IMR-90 (cell line): ENCODE measurements at regions not wholly inside any gene's neighbourhood (a gene's known extent, or its start where the extent isn't known, plus 50 kb on each side); places are given as distances from the start of the nearest gene placed in this dataset.

Experiments
- ATAC-seq: fragments of 200-7000 bp; cut with Tn5 transposase; 2 replicates; pipeline ENCODE4 v1.9.1; 2020; ENCODE audit warnings: low read depth, mild to moderate bottlenecking, moderate library complexity
- BruUV-seq: library from RNA; stranded (reverse); fragments of 400-500 nt; replicated peaks from 2 replicates; lab custom pipeline; 2021; lab: Mats Ljungman, UMichigan
- CTCF ChIA-PET: fragments of 300-600 bp; formaldehyde crosslinking; extraction: SDS; loops from one replicate; lab custom pipeline; 2021; ENCODE audit warnings: antibody characterized with exemption; lab: Yijun Ruan, JAX
- POLR2A ChIA-PET: fragments of 300-600 bp; sonication (Branson Sonifier 250); formaldehyde crosslinking; loops from one replicate; lab custom pipeline; 2022; ENCODE audit warnings: antibody characterized with exemption; ENCODE audit not compliant: unreplicated experiment; lab: Charles Lee
- DNase-seq: peaks from one replicate; pipeline ENCODE4 v3.0.0; 2013
- H2AFZ ChIP-seq: replicated peaks from 2 replicates; pipeline ENCODE3; 2013; ENCODE audit warnings: low read length, mild to moderate bottlenecking; ENCODE audit not compliant: poor library complexity
- H2AK5ac ChIP-seq: 2 replicates; pipeline ENCODE4 v1.6.1; 2013; ENCODE audit warnings: low read depth, low read length, inconsistent platforms
- H2AK9ac ChIP-seq: replicated peaks from 2 replicates; pipeline ENCODE3; 2013; ENCODE audit warnings: mild to moderate bottlenecking, low read depth, low read length, moderate library complexity; ENCODE audit not compliant: poor library complexity
- H2BK120ac ChIP-seq: 2 replicates; pipeline ENCODE4 v1.6.1; 2013; ENCODE audit warnings: low read depth, low read length, inconsistent platforms
- H2BK15ac ChIP-seq: 3 replicates; pipeline ENCODE4 v1.6.1; 2013; ENCODE audit warnings: low read depth, low read length, inconsistent platforms
- H2BK20ac ChIP-seq: 2 replicates; pipeline ENCODE4 v1.6.1; 2013; ENCODE audit warnings: low read depth, mild to moderate bottlenecking, inconsistent platforms, low read length, moderate library complexity
- H2BK5ac ChIP-seq: 2 replicates; pipeline ENCODE4 v1.6.1; 2013; ENCODE audit warnings: mild to moderate bottlenecking, low read depth, low read length, inconsistent platforms; ENCODE audit not compliant: poor library complexity, severe bottlenecking
- H3K14ac ChIP-seq: replicated peaks from 2 replicates; pipeline ENCODE4 v1.6.1; 2013; ENCODE audit warnings: low read depth, low read length, inconsistent platforms
- H3K18ac ChIP-seq: 2 replicates; pipeline ENCODE4 v1.6.1; 2013; ENCODE audit warnings: low read depth, low read length, control low read depth
- H3K23ac ChIP-seq: 2 replicates; pipeline ENCODE4 v1.6.1; 2013; ENCODE audit warnings: low read depth, low read length, inconsistent platforms
- H3K27ac ChIP-seq: 2 replicates; pipeline ENCODE4 v1.5.1; 2013; ENCODE audit warnings: mild to moderate bottlenecking, control low read depth, low read length; ENCODE audit not compliant: insufficient read depth
- H3K27me3 ChIP-seq: 2 replicates; pipeline ENCODE4 v1.6.1; 2013; ENCODE audit warnings: low read length; ENCODE audit not compliant: control insufficient read depth, insufficient read depth
- H3K36me3 ChIP-seq: 2 replicates; pipeline ENCODE4 v1.6.1; 2013; ENCODE audit warnings: low read length, mixed read lengths; ENCODE audit not compliant: control insufficient read depth, insufficient read depth
- H3K4ac ChIP-seq: 2 replicates; pipeline ENCODE4 v1.6.1; 2013; ENCODE audit warnings: low read depth, low read length, inconsistent platforms
- H3K4me1 ChIP-seq: 2 replicates; pipeline ENCODE4 v1.6.1; 2013; ENCODE audit warnings: low read length, mixed read lengths; ENCODE audit not compliant: control insufficient read depth, insufficient read depth
- H3K4me2 ChIP-seq: 2 replicates; pipeline ENCODE4 v1.6.1; 2013; ENCODE audit warnings: low read depth, mild to moderate bottlenecking, control low read depth, low read length, moderate library complexity
- H3K4me3 ChIP-seq: 2 replicates; pipeline ENCODE4 v1.5.1; 2013; ENCODE audit warnings: low read depth, mild to moderate bottlenecking, control low read depth, low read length, moderate library complexity; ENCODE audit not compliant: insufficient read depth
- H3K56ac ChIP-seq: 2 replicates; pipeline ENCODE4 v1.6.1; 2013; ENCODE audit warnings: low read length, inconsistent platforms; ENCODE audit not compliant: insufficient read depth; ENCODE audit errors: extremely low read depth
- H3K79me1 ChIP-seq, 2 experiments: 2 replicates each; pipeline ENCODE4 v1.6.1; 2013; ENCODE audit warnings: low read length in 2 of 2, inconsistent platforms in 1 of 2, low read depth in 1 of 2
- H3K9ac ChIP-seq: 2 replicates; pipeline ENCODE4 v1.6.1; 2013; ENCODE audit warnings: low read depth, low read length, control low read depth
- H3K9me1 ChIP-seq: 2 replicates; pipeline ENCODE4 v1.6.1; 2013; ENCODE audit warnings: low read length, inconsistent platforms; ENCODE audit not compliant: insufficient read depth
- H3K9me3 ChIP-seq: 2 replicates; pipeline ENCODE4 v1.6.1; 2013; ENCODE audit warnings: low read length; ENCODE audit not compliant: control insufficient read depth, insufficient read depth
- H4K20me1 ChIP-seq: 2 replicates; pipeline ENCODE4 v1.6.1; 2013; ENCODE audit warnings: low read length, inconsistent platforms; ENCODE audit not compliant: insufficient read depth
- H4K5ac ChIP-seq: 2 replicates; pipeline ENCODE4 v1.6.1; 2013; ENCODE audit warnings: mild to moderate bottlenecking, low read depth, low read length, control low read depth
- H4K8ac ChIP-seq, 2 experiments: 2 replicates each; pipeline ENCODE4 v1.6.1; 2013; ENCODE audit warnings: low read depth in 2 of 2, low read length in 2 of 2, control low read depth in 1 of 2, inconsistent platforms in 1 of 2
- H4K91ac ChIP-seq: 2 replicates; pipeline ENCODE4 v1.6.1; 2013; ENCODE audit warnings: low read depth, low read length, inconsistent platforms; ENCODE audit not compliant: insufficient read depth
- BHLHE40 ChIP-seq: fragments of 150-350 bp; IDR thresholded peaks from 2 replicates; pipeline ENCODE4 v1.6.1; 2016; ENCODE audit warnings: mild to moderate bottlenecking, low read depth, low read length
- CEBPB ChIP-seq: IDR thresholded peaks from 2 replicates; pipeline ENCODE4 v1.6.1; 2012; ENCODE audit warnings: low read depth, low read length, improper control_type of control experiment
- CHD1 ChIP-seq: IDR thresholded peaks from 2 replicates; pipeline ENCODE4 v1.6.1; 2012; ENCODE audit warnings: low read depth, low read length, improper control_type of control experiment
- MAZ ChIP-seq: IDR thresholded peaks from 2 replicates; pipeline ENCODE4 v1.6.1; 2012; ENCODE audit warnings: low read depth, mild to moderate bottlenecking, low read length, improper control_type of control experiment, moderate library complexity, borderline replicate concordance
- MXI1 ChIP-seq: IDR thresholded peaks from 2 replicates; pipeline ENCODE4 v1.6.1; 2012; ENCODE audit warnings: low read depth, mild to moderate bottlenecking, low read length, moderate library complexity, borderline replicate concordance
- NFE2L2 ChIP-seq: fragments of 150-350 bp; IDR thresholded peaks from 2 replicates; pipeline ENCODE4 v1.6.1; 2016; ENCODE audit warnings: low read depth, mild to moderate bottlenecking, low read length
- WGBS, 2 experiments: methylation state at CpG; one replicate each; pipeline versions ENCODE4 v1.1.5 to v1.1.7; 2013; ENCODE audit warnings: missing lambda C conversion rate in 2 of 2; ENCODE audit not compliant: insufficient read length in 1 of 2; ENCODE audit errors: extremely low coverage in 2 of 2; 5-methylcytosine and 5-hydroxymethylcytosine counted together
- dilution Hi-C: fragments of 300-500 bp; cut with HindIII; formaldehyde crosslinking; loops from one replicate; pipeline ENCODE4 v1.14.3; 2018; ENCODE audit warnings: low sequenced_read_pairs; ENCODE audit not compliant: unreplicated experiment
- in situ Hi-C: fragments of 300-500 bp; cut with MboI; formaldehyde crosslinking; loops from 3 replicates; pipeline ENCODE4 v1.14.3; 2019; ENCODE audit warnings: low sequenced_read_pairs, inconsistent platforms, mixed read lengths
- intact Hi-C: fragments of 100-400 bp; cut with micrococcal nuclease; formaldehyde crosslinking; loops from 2 replicates; pipeline ENCODE4 v1.10.0; 2022
- TF ChIP-seq, protein P1 (sequence below): fragments of 150-350 bp; IDR thresholded peaks from 2 replicates; pipeline ENCODE4 v1.6.1; 2016; ENCODE audit warnings: low read depth, mild to moderate bottlenecking, low read length, moderate library complexity, borderline replicate concordance

DNA sequence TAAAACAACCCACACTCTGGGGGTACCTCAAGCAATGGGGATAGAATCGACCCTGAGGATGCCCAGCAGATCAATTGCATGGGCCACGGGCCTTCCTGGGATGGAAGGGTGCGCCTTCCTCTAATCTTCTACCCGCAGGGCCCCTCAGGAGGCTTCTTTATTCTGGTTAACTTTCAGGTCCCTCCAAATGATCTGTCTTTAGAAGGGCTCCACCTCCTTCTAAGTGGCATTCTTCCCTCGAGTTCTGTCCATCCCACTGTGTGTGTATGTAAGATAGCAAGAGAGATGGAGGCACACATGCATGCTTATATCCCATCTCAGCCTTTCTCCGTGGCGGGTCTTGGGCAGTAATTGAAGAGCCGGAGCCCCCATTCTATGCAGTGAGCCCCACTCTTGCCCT is 125.7 kb downstream of the MRM1 start:
- no peak overlapping the region for H3K14ac ChIP-seq

More for the DNA sequence above, 125.7 kb downstream of the MRM1 start:
- Histone ChIP-seq H3K4me1 (0 out of 2 replicates have a peak, but pooled peaks cover 1% of the 10 kb centered on the region), H2BK15ac (no peak overlapping the region), H3K9me3 (no peaks in the 10 kb centered on the region), H3K23ac (no peak overlapping the region), H3K4ac (no peak overlapping the region), H4K5ac (no peak overlapping the region), H2AFZ (no peak overlapping the region), H3K4me2 (no peak overlapping the region), H2AK9ac (no peak overlapping the region), H3K9ac (no peak overlapping the region), H3K56ac (no peak overlapping the region), H3K9me1 (no peaks in the 10 kb centered on the region; the same call in 1 of the 2 replicates), H3K79me1 (no peaks in the 10 kb centered on the region), H2BK20ac (no peak overlapping the region), H3K4me3 (no peak overlapping the region), H2AK5ac (no peak overlapping the region), H4K20me1 (no peaks in the 10 kb centered on the region; the same call in 1 of the 2 replicates), H3K18ac (no peak overlapping the region), H4K91ac (no peak overlapping the region), H4K8ac (no peak overlapping the region), H2BK120ac (no peak overlapping the region), H3K27me3 (peaks cover 49% of the 10 kb centered on the region), H2BK5ac (no peak overlapping the region), H3K36me3 (no peaks in the 10 kb centered on the region), H3K27ac (no peak overlapping the region)
- no TSS peak for BruUV-seq
- no CpG with 5 or more reads among the region's 8 CpGs for WGBS, 2 experiments
- in situ Hi-C loops: no loop called here
- intact Hi-C loops: no loop called here
- ChIA-PET POLR2A (no interaction called here), CTCF (no interaction called here)
- dilution Hi-C loops: no loop called here
- no peak for DNase-seq
- ATAC-seq: no peak
- no peak for TF ChIP-seq CEBPB
- TF ChIP-seq MAZ: no peak
- no peak for TF ChIP-seq NFE2L2
- TF ChIP-seq, protein P1, sequence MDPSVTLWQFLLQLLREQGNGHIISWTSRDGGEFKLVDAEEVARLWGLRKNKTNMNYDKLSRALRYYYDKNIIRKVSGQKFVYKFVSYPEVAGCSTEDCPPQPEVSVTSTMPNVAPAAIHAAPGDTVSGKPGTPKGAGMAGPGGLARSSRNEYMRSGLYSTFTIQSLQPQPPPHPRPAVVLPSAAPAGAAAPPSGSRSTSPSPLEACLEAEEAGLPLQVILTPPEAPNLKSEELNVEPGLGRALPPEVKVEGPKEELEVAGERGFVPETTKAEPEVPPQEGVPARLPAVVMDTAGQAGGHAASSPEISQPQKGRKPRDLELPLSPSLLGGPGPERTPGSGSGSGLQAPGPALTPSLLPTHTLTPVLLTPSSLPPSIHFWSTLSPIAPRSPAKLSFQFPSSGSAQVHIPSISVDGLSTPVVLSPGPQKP: no peak
- TF ChIP-seq BHLHE40: no peak
- no peak for TF ChIP-seq MXI1
- TF ChIP-seq CHD1: no peak
